Inferior parietal cortex (tissue), 1 donor: ENCODE measurements at regions not wholly inside any gene's neighbourhood (a gene's known extent, or its start where the extent isn't known, plus 50 kb on each side); places are given as distances from the start of the nearest gene placed in this dataset.
"Not testable (repeated sequence)": the region's sequence is repeated elsewhere in the genome, so short reads cannot be mapped to it uniquely, and the experiment has no call there.

Source experiments
- DNase-seq: peaks from one replicate; pipeline ENCODE4 v3.0.0-alpha.2; 2016; ENCODE audit errors: extremely low spot score

DNA sequence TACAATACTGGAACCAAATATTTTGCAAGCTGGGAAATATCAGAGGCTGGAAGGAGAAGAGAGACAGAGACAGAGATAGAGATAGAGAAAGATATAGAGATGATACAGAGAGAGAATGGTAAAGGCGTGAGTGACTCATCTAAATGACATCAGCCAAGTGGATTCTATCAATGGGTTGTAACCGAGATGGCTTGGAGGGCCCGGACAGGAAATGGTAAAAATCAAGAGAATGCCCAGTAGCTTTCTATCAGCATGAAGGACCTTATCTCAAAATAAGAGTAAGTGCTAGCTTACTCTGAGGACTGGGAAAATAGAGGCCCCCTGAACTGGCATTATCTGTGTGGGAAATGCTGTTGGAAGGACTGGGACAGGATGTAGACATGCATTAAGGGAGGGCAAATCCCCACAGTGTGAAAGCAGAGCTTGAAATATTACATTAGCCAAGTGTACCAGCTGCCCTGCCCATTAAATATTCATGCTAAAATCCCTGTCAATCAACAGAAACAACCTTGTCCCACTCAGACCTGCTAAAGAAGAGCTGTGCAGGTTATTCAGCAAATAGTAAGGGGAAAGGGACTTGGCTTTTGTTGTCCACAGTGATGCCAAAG is 76.6 kb upstream of the ZNF644 start:
- no peak for DNase-seq

DNA sequence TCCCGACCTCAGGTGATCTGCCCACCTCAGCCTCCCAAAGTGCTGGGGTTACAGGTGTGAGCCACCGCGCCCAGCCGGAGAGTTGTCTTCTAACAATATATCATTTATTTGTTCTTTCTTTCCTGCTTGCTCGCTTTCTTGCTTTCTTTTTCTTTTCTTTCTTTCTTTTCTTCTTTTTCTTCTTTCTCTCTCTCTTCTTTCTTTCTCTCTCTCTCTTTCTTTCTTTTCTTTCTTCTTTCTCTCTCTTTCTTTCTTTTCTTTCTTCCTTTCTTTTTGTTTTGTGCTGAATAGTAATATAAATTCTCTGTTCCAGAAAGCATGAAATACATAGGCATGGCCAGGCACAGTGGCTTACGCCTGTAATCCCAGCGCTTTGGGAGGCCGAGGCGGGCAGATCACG is 73.5 kb upstream of the ZNF644 start:
- not testable (repeated sequence) for DNase-seq

GRCh38 chr1:91092503-91092902 is 70.7 kb upstream of the ZNF644 start:
- no peak for DNase-seq

- DNase-seq = no peak
Observed at GRCh38 chr1:91091812-91092211, 70.0 kb upstream of the ZNF644 start.

DNA sequence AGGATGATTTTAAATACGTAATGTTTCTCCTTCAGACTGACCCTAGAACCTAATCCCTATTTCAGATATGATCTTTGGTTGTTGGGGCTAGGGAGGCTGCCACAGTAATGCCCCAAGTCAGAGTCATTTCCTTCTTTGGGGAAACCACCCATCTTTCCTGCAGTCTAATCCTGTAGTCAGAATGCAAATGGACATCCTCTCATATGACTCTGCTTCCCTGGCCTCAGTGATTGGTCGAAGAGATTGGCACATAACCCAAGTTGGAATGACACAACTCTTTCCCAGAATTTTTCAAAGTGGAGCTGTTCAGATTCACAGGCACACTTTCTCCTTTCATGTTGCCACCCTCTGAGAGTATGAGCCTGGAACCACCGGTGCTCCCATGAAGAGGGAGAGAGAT is 58.8 kb upstream of the ZNF644 start:
- DNase-seq = no peak

- no peak for DNase-seq
Observed at GRCh38 chr1:91078859-91079258, 57.0 kb upstream of the ZNF644 start.

DNA sequence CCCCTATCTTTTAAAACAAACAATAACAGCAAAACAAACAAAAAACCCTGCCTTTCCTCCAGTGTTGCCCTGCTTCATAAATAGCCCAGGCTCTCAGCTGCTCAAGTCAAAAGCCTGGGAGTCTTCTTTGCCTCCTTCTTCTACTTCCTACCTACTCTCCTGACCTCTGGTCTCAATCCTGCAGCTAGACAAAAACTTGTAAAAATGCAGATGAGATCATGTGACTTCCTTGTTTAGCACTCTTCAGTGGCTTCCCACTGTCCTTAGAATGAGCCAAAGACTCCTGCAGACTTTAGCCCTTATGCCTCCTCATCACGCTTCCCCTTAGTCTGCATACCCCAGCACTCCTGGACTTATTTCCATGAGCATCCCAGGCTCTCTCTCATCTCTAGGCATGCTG is 55.0 kb upstream of the ZNF644 start:
- no peak for DNase-seq

DNA sequence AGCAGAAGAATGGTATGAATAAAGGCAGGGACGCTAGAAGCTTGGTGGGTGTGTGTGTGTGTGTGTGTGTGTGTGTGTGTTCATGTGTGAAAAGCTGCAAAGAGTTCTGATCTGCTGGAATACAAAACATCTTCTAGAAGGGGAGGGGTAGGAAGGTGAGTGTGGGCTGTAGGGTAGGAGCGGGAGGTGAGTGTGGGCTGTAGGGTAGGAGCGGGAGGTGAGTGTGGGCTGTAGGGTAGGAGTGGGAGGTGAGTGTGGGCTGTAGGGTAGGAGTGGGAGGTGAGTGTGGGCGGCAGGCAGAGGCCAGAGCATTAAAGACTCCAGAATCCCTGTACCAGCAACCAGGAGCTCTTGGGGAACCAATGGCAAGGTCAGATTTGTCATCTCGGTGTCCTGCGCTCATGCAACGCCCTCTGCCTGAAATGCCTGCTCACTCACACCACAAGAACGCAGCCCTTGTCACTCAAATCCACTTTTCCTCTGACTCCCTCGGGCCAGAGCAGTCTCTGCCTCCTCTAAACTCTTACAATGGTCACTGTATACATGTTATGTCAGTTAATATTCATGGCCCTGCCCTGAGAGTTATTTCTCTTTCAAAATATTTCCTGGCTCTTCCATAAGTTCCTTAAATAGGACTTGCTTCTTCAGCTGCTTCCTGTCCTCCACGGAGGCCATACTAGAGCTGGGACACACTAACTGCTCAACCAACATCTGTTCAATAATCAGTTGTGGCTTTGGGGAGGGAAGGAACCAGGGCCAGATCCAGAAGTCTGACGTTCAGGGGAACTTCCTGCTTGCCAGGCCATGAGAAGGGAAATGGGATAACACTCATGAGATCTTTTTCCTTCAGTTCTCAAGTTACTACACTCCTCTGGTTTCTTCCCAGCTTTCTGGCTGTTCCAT is 53.6 kb upstream of the ZNF644 start:
- DNase-seq = no peak

GRCh38 chr1:91073299-91073698 is 51.5 kb upstream of the ZNF644 start:
- DNase-seq = no peak

DNA sequence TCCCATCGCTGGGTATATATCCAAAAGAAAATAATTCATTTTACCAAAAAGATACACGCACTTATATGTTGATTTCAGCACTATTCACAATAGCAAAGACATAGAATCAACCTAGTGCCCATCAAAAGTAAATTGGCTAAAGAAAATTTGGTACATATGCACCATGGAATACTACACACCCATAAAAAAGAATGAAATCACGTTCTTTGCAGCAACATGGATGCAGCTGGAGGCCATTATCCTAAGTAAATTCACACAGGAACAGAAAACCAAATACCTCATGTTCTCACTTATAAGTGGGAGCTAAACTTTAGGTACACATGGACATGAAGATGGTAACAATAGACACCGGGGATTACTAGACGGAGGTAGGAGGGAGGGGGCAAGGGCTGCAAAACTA is 50.0 kb upstream of the ZNF644 start:
- no peak for DNase-seq
